OCI-LY7 (cell line): ENCODE measurements at regions not wholly inside any gene's neighbourhood (a gene's known extent, or its start where the extent isn't known, plus 50 kb on each side); places are given as distances from the start of the nearest gene placed in this dataset.

Experiments
- CTCF ChIP-seq: fragments of 200-600 bp; sonication (generic); conservative IDR thresholded peaks from 2 replicates; pipeline ENCODE4 v1.5.1; 2014; ENCODE audit warnings: mild to moderate bottlenecking, antibody characterized with exemption, low read length, moderate library complexity, mixed read lengths
- EZH2phosphoT487 ChIP-seq: fragments of 200-600 bp; sonication (generic); IDR thresholded peaks from 2 replicates; pipeline ENCODE4 v1.6.1; 2018; ENCODE audit warnings: low read depth, borderline replicate concordance, mild to moderate bottlenecking, mixed run types, antibody characterized with exemption, low read length, moderate library complexity, mixed read lengths

GRCh38 chr12:70049596-70050360 lies 193.5 kb upstream of the CNOT2 start:
- TF ChIP-seq CTCF (no peak), EZH2phosphoT487 (no peak)
